ENCODE measurements at regions not wholly inside any gene's neighbourhood (a gene's known extent, or its start where the extent isn't known, plus 50 kb on each side); places are given as distances from the start of the nearest gene placed in this dataset.
"Not testable (repeated sequence)": the region's sequence is repeated elsewhere in the genome, so short reads cannot be mapped to it uniquely, and the experiment has no call there.

DNA sequence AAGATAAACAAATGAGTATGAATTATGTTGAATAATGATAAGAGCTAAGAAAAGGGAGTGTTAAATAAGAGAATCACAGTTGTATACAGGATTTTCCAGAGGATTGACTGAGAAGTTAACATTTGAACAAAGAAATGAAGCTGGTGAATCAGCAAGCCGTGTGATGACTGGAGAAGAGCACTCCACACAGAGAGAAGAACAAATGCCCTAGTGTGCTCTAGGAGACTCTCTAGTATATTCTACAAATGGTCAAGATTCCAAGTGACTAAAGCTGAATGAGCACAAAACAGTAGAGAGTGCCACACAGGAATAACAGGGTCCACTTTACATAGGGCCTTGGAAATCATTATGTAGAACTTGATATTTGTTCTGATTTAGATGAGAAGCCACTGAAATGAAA lies 587.1 kb upstream of the ATXN7L3B start:
- Mint-ChIP-seq H3K4me1 (no peaks in the 10 kb centered on the region), H3K9me3 (peaks cover 26% of the 10 kb centered on the region), H3K4me3 (no peak overlapping the region), H3K36me3 (no peaks in the 10 kb centered on the region), H3K27ac (no peak overlapping the region)
- DNase-seq (ENCODE audit: low spot score in 2 of 2) (no peak), ATAC-seq (no peak)

DNA sequence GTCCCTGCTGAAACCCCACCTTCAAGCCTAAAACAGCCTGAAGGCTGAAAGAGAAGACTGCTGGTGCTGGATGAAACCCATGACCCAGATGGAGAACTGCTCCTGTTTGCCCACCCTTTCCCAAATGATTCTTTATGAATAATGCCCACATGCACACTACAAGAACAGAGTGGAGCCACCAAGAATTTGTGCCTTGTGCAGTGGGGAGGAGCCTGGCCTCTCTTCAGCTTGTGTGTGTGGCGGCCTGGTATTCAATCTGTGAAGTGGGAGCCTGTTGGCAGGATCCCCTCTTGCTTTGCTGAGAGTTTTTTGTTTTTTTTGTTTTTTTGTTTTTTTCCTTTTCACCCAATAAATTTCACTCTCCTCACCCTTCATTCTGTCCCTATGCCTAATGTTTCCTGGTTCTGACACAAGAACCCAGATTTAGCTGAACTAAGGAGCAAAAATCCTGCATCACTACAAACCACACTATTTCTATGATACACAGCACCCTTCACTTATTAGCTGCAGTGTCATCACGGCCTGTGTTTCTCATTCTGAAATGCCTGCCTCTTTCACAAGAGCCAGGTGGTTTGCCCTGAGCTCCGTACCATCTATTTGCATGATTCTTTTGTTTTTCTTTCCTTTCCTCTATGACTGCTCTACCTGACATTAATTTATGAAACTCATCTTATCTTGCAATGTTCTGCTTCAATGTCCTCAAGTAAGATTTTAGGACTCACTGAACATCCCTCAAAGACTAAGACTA lies 585.5 kb upstream of the ATXN7L3B start:
- no peak overlapping the region for H3K27ac Mint-ChIP-seq
- DNase-seq (ENCODE audit: low spot score in 2 of 2) = no peak
- peaks cover 28% of the 10 kb centered on the region for H3K9me3 Mint-ChIP-seq
- ATAC-seq = no peak
- no peaks in the 10 kb centered on the region for H3K4me1 Mint-ChIP-seq
- H3K4me3 Mint-ChIP-seq = no peak overlapping the region
- H3K36me3 Mint-ChIP-seq = no peaks in the 10 kb centered on the region

DNA sequence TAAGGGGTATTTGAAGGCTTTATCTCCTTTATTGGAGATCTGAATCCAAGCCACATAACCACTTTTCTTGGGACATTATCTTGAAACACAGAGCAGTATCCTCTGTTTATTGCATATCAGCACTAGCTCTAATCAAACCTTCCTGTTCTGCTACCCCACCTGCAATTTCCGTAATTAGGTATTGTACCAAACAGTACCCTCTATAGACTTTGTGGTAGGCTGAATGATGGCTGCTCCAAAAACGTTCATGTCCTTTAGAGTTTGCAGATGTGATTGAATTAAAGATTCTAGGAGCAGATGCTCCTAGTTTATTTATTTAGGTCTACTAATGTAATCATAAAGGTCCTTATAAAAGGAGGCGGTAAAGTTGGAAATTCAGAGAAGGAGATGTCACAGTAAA lies 573.0 kb upstream of the ATXN7L3B start:
- DNase-seq (ENCODE audit: low spot score in 2 of 2) (no peak), ATAC-seq (no peak)
- Mint-ChIP-seq H3K9me3 (no peaks in the 10 kb centered on the region), H3K36me3 (no peaks in the 10 kb centered on the region), H3K4me3 (no peak overlapping the region), H3K27ac (no peak overlapping the region), H3K4me1 (no peaks in the 10 kb centered on the region)

DNA sequence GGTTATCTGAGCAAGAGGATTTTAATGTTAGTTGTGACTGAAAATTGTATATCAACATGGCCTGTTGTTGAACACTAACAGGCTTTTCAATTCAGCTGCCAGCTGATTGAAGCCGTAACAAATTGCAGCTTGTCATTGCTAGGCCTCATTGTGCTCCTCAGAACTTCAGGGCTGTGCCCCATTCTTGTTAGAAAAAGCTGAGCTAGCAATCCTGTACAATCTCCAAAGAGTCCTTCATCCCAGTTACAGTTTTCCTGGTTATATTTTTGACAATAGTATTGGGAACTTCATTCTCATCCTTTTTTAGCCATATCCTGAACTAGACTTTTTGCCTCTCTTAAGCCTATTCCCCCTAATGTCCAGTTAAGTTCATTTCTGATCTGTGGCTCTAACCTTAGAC lies 564.1 kb upstream of the ATXN7L3B start:
- Mint-ChIP-seq H3K4me1 (no peaks in the 10 kb centered on the region), H3K9me3 (peaks cover 12% of the 10 kb centered on the region), H3K36me3 (no peaks in the 10 kb centered on the region), H3K4me3 (no peak overlapping the region), H3K27ac (no peak overlapping the region)
- DNase-seq (ENCODE audit: low spot score in 2 of 2) = no peak
- ATAC-seq = no peak

DNA sequence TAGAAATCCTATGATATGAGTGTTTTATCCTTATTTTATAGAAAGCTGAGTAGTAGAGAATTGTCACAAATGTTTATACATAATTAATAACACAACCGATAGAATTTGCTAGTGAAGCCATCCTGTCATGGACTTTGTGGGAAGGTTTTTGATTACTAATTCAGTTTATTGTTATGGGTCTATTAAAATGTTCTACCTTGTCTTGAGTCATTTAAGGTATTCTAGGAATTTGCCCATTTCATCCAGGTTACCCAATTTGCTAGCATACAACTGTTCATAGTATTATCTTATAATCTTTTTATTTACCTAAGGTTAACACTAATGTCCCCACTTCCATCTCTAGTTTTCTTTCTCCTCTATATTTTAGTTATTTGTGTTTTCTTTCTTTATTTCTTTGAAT lies 553.1 kb upstream of the ATXN7L3B start:
- no peak for ATAC-seq
- no peak for DNase-seq (ENCODE audit: low spot score in 2 of 2)
- Mint-ChIP-seq H3K36me3 (no peaks in the 10 kb centered on the region), H3K4me3 (no peak overlapping the region), H3K27ac (no peak overlapping the region), H3K9me3 (peaks cover 10% of the 10 kb centered on the region), H3K4me1 (no peaks in the 10 kb centered on the region)

DNA sequence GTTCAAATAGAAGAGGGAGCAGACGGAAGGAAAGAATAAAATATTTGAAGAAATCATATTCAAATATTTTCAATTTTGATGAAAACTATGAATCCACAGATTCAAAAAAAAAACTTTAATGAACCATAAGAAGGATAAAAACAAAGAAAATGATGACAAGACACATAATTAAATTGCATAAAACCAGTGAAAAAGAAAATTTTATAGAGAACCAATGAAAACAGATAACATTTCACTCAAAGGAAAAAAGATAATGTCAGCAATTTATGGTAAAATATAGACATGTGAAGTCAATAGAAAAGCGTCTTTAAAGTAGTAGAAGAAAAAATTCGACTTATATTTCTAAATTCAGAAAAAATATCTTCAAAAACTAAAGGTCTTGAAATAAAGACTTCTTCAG lies 546.5 kb upstream of the ATXN7L3B start:
- H3K36me3 Mint-ChIP-seq = no peaks in the 10 kb centered on the region
- no peaks in the 10 kb centered on the region for H3K4me1 Mint-ChIP-seq
- peaks cover 4% of the 10 kb centered on the region for H3K9me3 Mint-ChIP-seq
- H3K27ac Mint-ChIP-seq = no peak overlapping the region
- ATAC-seq = no peak
- DNase-seq (ENCODE audit: low spot score in 2 of 2) = no peak
- H3K4me3 Mint-ChIP-seq = no peak overlapping the region

DNA sequence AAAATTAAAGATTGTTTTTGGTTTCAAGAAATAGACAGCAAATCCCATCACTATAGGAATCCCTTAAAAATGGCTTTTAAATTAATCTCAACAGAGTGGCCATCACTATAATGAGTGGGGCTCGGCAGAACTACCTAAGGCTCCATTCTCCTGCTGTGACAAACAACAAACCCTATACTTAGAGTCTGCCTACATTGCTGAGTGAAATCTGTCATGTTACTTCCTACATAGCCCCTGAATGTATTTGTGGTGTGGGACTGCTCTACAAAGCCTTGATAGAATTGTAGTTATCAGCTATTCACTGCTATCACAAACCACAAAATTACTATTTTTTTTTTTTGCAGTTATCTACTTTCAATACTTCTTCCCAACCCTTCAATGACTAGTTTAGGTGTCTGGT lies 538.7 kb upstream of the ATXN7L3B start:
- Mint-ChIP-seq H3K36me3 (no peaks in the 10 kb centered on the region), H3K4me3 (no peak overlapping the region), H3K4me1 (no peaks in the 10 kb centered on the region), H3K9me3 (no peaks in the 10 kb centered on the region), H3K27ac (no peak overlapping the region)
- DNase-seq (ENCODE audit: low spot score in 2 of 2) (no peak), ATAC-seq (no peak)

DNA sequence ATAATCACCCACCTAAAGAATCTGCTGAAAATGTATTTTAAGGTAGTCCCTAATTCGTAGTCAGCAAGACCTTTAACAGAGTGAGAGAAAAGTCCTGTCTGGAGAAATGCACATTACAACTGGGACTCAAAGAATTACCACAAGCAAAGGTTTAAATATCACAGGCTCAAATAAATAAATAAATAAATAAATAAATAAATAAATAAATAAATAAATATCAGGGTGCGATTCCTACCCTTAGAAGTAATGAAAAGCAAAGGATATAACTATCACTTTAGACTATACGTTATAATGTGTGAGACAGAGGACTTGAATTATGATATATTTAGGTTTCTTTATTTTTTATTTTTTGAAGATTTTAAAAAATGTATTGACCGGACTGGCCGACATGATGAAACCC lies 522.5 kb upstream of the ATXN7L3B start:
- no peak overlapping the region for H3K4me3 Mint-ChIP-seq
- H3K36me3 Mint-ChIP-seq = no peaks in the 10 kb centered on the region
- peaks cover 4% of the 10 kb centered on the region for H3K9me3 Mint-ChIP-seq
- no peak for ATAC-seq
- no peaks in the 10 kb centered on the region for H3K4me1 Mint-ChIP-seq
- no peak for DNase-seq (ENCODE audit: low spot score in 2 of 2)
- no peak overlapping the region for H3K27ac Mint-ChIP-seq

DNA sequence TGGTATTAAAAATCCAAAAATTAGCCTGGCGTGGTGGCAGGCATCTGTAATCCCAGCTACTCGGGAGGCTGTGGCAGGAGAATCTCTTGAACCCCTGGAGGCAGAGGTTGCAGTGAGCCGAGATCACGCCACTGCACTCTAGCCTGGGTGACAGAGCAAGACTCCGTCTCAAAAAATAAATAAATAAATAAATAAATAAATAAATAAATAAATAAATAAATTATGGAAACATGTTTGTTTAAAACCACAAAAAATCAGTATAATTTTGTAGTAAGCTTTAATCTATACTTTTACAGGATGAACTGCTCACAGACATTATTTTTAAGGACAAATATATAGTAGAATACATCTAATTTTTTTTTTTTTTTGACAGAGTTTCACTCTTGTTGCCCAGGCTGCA lies 521.3 kb upstream of the ATXN7L3B start:
- not testable (repeated sequence) for H3K4me3 Mint-ChIP-seq; H3K36me3 Mint-ChIP-seq; H3K27ac Mint-ChIP-seq; H3K4me1 Mint-ChIP-seq; DNase-seq (ENCODE audit: low spot score in 2 of 2); H3K9me3 Mint-ChIP-seq; ATAC-seq

DNA sequence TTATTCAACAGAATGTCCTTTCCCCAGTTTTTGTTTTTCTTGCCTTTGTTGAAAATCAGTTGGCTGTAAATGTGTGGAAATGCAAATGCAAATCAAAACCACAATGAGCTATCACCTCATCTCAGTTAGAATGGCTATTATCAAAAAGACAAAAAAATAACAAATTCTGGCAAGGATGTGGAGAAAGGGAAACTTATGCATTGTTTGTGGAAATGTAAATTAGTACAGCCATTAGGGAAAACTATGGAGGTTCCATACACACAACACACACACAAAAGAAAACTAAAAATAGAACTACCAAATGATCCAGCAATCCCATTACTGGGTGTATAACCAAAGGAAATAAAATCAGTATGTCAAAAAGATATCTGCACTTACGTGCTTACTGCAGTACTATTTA lies 518.8 kb upstream of the ATXN7L3B start:
- peaks cover 3% of the 10 kb centered on the region for H3K9me3 Mint-ChIP-seq
- ATAC-seq (no peak), DNase-seq (ENCODE audit: low spot score in 2 of 2) (no peak)
- no peaks in the 10 kb centered on the region for H3K4me1 Mint-ChIP-seq
- no peak overlapping the region for H3K4me3 Mint-ChIP-seq
- H3K27ac Mint-ChIP-seq = no peak overlapping the region
- H3K36me3 Mint-ChIP-seq = no peaks in the 10 kb centered on the region

DNA sequence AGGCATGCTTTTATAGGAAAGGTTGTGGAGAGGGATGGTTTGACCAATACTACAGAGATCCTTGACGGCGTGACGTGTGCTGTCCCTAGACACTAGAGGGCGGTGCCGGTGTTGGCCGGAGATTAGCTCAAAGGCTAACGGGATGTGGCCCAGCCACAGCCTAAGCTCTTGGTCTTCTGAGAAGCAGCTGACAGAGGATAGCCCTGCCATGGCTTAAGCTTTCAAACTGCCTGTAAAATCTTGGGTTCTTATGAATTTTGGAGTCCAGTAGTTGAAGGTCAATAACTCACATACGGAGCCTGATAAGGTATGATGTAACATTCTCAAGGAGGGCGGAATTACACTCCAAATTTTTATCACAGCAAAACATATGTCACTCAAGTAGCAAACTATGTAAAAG lies 515.7 kb upstream of the ATXN7L3B start:
- no peaks in the 10 kb centered on the region for H3K9me3 Mint-ChIP-seq
- H3K36me3 Mint-ChIP-seq = no peaks in the 10 kb centered on the region
- no peaks in the 10 kb centered on the region for H3K4me1 Mint-ChIP-seq
- DNase-seq (ENCODE audit: low spot score in 2 of 2) (no peak), ATAC-seq (peak; percentile 65)
- no peak overlapping the region for H3K4me3 Mint-ChIP-seq
- no peak overlapping the region for H3K27ac Mint-ChIP-seq

DNA sequence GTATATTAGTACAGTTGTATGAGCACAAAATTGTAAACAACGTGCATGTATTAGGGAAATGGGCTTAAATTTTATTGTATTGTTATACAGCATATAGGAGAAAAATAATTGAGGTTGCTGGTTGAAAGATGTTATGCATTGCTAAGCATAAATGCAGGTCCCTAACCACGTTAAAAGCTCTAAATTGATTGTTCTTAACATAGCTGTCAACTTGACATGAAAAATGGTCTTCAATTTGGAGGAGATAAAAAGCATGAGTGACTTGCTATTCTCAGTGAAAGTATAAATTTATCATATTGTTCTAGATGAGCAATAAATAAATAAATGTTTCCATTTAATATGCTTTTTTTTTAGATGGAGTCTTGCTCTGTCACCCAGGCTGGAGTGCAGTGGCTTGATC lies 506.6 kb upstream of the ATXN7L3B start:
- no peak for DNase-seq (ENCODE audit: low spot score in 2 of 2)
- Mint-ChIP-seq H3K4me1 (no peaks in the 10 kb centered on the region), H3K27ac (no peak overlapping the region), H3K4me3 (no peak overlapping the region), H3K36me3 (no peaks in the 10 kb centered on the region), H3K9me3 (peaks cover 13% of the 10 kb centered on the region)
- ATAC-seq = no peak

DNA sequence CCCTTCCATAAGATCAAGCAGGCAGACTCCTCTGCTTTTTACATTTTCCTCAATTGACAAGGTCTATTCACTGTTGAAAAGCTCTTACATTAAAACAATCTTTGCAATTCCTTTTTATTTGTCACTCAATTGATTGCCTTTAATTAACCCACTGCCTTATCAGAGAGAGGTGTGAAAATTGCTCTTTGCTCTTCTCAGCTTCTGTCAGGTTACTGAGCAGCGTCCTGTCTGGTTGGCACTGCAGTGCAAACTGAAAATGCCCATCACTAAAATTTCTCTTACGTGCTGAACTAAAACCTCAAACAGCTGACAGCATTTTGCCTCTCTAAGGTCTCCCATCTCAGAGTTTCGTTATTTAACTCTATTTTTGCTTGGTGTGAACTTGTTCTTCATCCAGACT lies 504.1 kb upstream of the ATXN7L3B start:
- DNase-seq (ENCODE audit: low spot score in 2 of 2) (no peak), ATAC-seq (no peak)
- Mint-ChIP-seq H3K27ac (no peak overlapping the region), H3K4me3 (no peak overlapping the region), H3K36me3 (no peaks in the 10 kb centered on the region), H3K4me1 (no peaks in the 10 kb centered on the region), H3K9me3 (peaks cover 13% of the 10 kb centered on the region)

DNA sequence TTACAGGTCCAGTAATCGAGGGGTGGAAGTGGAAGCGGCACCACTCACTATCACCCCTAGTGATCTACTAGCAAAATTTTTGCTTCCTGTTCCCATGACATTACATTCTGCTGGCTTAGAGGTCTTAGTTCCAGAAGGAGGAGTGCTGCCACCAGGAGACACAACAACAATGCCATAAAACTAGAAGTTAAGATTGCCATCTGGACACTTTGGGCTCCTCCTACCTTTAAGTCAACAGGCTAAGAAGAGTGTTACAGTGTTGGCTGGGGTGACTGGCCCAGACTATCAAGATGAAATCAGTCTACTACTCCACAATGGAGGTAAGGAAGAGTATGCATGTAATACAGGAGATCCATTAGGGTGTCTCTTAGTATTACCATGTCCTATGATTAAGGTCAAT lies 498.5 kb upstream of the ATXN7L3B start:
- not testable (repeated sequence) for ATAC-seq, H3K27ac Mint-ChIP-seq

DNA sequence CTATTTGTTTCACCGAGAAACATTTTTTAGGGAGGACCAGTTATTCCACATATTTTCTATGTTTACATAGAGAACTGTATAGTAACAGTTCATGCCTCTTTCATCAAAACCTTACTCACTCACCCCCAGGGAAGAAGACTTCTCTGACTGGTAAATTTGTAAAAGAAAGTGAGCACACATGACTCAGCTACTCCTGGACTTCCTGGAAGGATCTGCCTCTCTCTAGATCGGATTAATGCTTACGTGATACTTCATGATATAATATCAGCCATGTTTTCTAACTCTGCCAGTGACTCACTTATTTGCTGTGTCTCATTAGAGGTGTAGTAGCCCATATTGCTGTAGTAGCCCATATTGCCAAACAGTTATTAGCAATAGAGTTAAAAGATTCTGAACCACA lies 494.3 kb upstream of the ATXN7L3B start:
- no peak for ATAC-seq
- no peak overlapping the region for H3K27ac Mint-ChIP-seq
- no peaks in the 10 kb centered on the region for H3K4me1 Mint-ChIP-seq
- H3K9me3 Mint-ChIP-seq = peaks cover 10% of the 10 kb centered on the region
- no peak for DNase-seq (ENCODE audit: low spot score in 2 of 2)
- no peak overlapping the region for H3K4me3 Mint-ChIP-seq
- H3K36me3 Mint-ChIP-seq = no peaks in the 10 kb centered on the region

More for the DNA sequence above, 498.5 kb upstream of the ATXN7L3B start:
- H3K4me3 Mint-ChIP-seq; H3K36me3 Mint-ChIP-seq; H3K4me1 Mint-ChIP-seq; DNase-seq (ENCODE audit: low spot score in 2 of 2): not testable (repeated sequence)
- H3K9me3 Mint-ChIP-seq = peaks cover 17% of the 10 kb centered on the region

DNA sequence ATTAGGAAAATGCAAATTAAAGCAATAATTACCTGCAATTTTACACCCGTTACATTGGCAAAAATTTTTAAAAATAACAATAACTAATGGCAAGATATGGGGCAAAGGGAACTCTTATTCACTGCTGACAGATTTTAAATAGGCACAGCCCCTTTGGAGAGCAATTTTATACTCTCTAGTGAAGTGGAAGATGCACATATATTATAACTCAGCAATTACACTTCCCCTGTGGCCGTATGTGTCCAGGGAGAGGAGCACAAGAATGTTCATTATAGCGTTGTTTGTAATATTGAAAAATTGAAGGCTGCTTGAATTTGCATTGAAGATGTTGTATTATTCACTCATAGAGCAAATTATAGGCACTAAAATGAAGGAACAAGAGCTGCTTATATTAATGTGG lies 488.3 kb upstream of the ATXN7L3B start:
- Mint-ChIP-seq H3K36me3 (no peaks in the 10 kb centered on the region), H3K27ac (no peak overlapping the region), H3K9me3 (peaks cover 2% of the 10 kb centered on the region), H3K4me3 (no peak overlapping the region), H3K4me1 (no peaks in the 10 kb centered on the region)
- no peak for DNase-seq (ENCODE audit: low spot score in 2 of 2)
- ATAC-seq = no peak

DNA sequence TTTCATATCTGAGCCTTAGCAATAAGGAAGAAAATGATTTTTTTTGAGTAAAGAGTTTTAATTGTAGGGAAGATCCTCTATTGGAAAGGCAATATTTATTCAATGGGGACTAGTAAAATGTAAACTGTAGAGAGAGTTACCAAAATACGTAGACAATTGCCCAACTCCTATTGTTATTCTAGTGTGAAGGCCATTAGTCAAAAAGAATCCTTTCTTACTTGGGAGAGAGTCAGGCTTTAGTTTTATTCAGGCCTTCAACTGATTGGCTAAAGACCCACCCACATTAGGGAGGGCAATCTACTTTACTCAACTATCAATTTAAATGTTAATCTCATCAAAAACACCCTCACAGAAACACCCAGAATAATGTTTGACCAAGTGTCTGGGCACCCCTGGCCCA lies 485.8 kb upstream of the ATXN7L3B start:
- Mint-ChIP-seq H3K4me1 (no peaks in the 10 kb centered on the region), H3K36me3 (no peaks in the 10 kb centered on the region), H3K9me3 (peaks cover 2% of the 10 kb centered on the region), H3K4me3 (no peak overlapping the region), H3K27ac (no peak overlapping the region)
- DNase-seq (ENCODE audit: low spot score in 2 of 2) (no peak), ATAC-seq (no peak)

All from stimulated activated effector memory CD8-positive, alpha-beta T cell treated with anti-CD3 and anti-CD28 coated beads, Interleukin-12 subunit alpha, Interleukin-12 subunit beta, amount 100 ng/mL, for 72 hours (primary cell).